ENCODE measurements at regions not wholly inside any gene's neighbourhood (a gene's known extent, or its start where the extent isn't known, plus 50 kb on each side); places are given as distances from the start of the nearest gene placed in this dataset.

GRCh38 chr20:53785320-53785719 is 191.7 kb upstream of the ZNF217 start:
- no peak overlapping the region for H3K4me3 ChIP-seq (ENCODE audit: low read depth in 1 of 3, low read length in 3 of 3)
- peak overlapping the region in 1 of 2 donors; percentile 86 for H3K27ac ChIP-seq (ENCODE audit: low read depth in 1 of 2, low read length in 2 of 2)
- no peak overlapping the region for H3K9ac ChIP-seq (ENCODE audit: low read depth in 1 of 2, low read length in 2 of 2)
- H3K9me3 ChIP-seq (ENCODE audit: control insufficient read depth in 4 of 4, low read length in 3 of 4): no peaks in the 10 kb centered on the region
- peaks cover 2 to 20% (median 7%) of the 10 kb centered on the region in 4 donors for H3K4me1 ChIP-seq (ENCODE audit: control insufficient read depth in 4 of 4, insufficient read depth in 4 of 4, low read length in 3 of 4)
- WGBS: 89% methylated on average over 3 of the region's 3 CpGs
- no peak for DNase-seq (ENCODE audit: low spot score)
- H3K27me3 ChIP-seq (ENCODE audit: control insufficient read depth in 4 of 4, insufficient read depth in 4 of 4, low read length in 3 of 4): no peaks in the 10 kb centered on the region
- TF ChIP-seq, protein P1, sequence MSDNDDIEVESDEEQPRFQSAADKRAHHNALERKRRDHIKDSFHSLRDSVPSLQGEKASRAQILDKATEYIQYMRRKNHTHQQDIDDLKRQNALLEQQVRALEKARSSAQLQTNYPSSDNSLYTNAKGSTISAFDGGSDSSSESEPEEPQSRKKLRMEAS (IDR thresholded peaks at IDR 0.05): no peak
- no peak for TF ChIP-seq FOXA1 (IDR thresholded peaks at IDR 0.05)
- TF ChIP-seq JUND (IDR thresholded peaks at IDR 0.05): no peak
- no peak for TF ChIP-seq FOXA2 (IDR thresholded peaks at IDR 0.05)
- no peak for TF ChIP-seq YY1 (IDR thresholded peaks at IDR 0.05)
- TF ChIP-seq RAD21 (IDR thresholded peaks at IDR 0.05): no peak
- no peak for TF ChIP-seq EGR1 (IDR thresholded peaks at IDR 0.05; ENCODE audit: low read depth in 2 of 2)
- TF ChIP-seq NR2F2 (IDR thresholded peaks at IDR 0.05): no peak
- no peak for TF ChIP-seq CTCF (IDR thresholded peaks at IDR 0.05; ENCODE audit: low read depth, low read length, missing input control)
- no peak for TF ChIP-seq GABPA (IDR thresholded peaks at IDR 0.05 in 1 of 2, conservative IDR thresholded peaks at IDR 0.05 in 1 of 2)
- no peak for TF ChIP-seq TAF1 (conservative IDR thresholded peaks at IDR 0.05)
- no peak for TF ChIP-seq HNF4A (conservative IDR thresholded peaks at IDR 0.05)
- no peak for TF ChIP-seq HNF4G (IDR thresholded peaks at IDR 0.05)
- TF ChIP-seq REST (IDR thresholded peaks at IDR 0.05): no peak
- TF ChIP-seq SP1 (IDR thresholded peaks at IDR 0.05): no peak
- no peak for TF ChIP-seq RXRA (IDR thresholded peaks at IDR 0.05)
- TF ChIP-seq, protein P2, sequence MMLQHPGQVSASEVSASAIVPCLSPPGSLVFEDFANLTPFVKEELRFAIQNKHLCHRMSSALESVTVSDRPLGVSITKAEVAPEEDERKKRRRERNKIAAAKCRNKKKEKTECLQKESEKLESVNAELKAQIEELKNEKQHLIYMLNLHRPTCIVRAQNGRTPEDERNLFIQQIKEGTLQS (IDR thresholded peaks at IDR 0.05): no peak
- TF ChIP-seq, protein P3, sequence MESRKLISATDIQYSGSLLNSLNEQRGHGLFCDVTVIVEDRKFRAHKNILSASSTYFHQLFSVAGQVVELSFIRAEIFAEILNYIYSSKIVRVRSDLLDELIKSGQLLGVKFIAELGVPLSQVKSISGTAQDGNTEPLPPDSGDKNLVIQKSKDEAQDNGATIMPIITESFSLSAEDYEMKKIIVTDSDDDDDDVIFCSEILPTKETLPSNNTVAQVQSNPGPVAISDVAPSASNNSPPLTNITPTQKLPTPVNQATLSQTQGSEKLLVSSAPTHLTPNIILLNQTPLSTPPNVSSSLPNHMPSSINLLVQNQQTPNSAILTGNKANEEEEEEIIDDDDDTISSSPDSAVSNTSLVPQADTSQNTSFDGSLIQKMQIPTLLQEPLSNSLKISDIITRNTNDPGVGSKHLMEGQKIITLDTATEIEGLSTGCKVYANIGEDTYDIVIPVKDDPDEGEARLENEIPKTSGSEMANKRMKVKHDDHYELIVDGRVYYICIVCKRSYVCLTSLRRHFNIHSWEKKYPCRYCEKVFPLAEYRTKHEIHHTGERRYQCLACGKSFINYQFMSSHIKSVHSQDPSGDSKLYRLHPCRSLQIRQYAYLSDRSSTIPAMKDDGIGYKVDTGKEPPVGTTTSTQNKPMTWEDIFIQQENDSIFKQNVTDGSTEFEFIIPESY (IDR thresholded peaks at IDR 0.05): no peak
- no peaks in the 10 kb centered on the region for H3K36me3 ChIP-seq (ENCODE audit: control insufficient read depth in 4 of 4, insufficient read depth in 3 of 4, low read depth in 1 of 4, low read length in 3 of 4)

Measured in liver (tissue), 8 donors.